Bronchial epithelial cell (primary cell): ENCODE measurements at regions not wholly inside any gene's neighbourhood (a gene's known extent, or its start where the extent isn't known, plus 50 kb on each side); places are given as distances from the start of the nearest gene placed in this dataset.
A peak's percentile ranks its signal among the peaks of the same experiment; 100 is the strongest.
"Not testable (repeated sequence)": the region's sequence is repeated elsewhere in the genome, so short reads cannot be mapped to it uniquely, and the experiment has no call there.

Source experiments
- DNase-seq: peaks from one replicate; pipeline ENCODE4 v3.0.0-alpha.2; 2010; ENCODE audit warnings: low read depth
- FAIRE-seq: peaks from 2 replicates; lab custom pipeline; 2011; peaks lifted over from hg19 to GRCh38; lab: Jason Lieb, UNC
- H3K27me3 ChIP-seq: 2 replicates; pipeline ENCODE4 v1.5.1; 2011; ENCODE audit warnings: low read length; ENCODE audit not compliant: control insufficient read depth, insufficient read depth
- H3K36me3 ChIP-seq: 2 replicates; pipeline ENCODE4 v1.5.1; 2011; ENCODE audit warnings: low read length; ENCODE audit not compliant: control insufficient read depth, insufficient read depth
- H3K4me3 ChIP-seq: 2 replicates; pipeline ENCODE4 v1.5.1; 2011; ENCODE audit warnings: mild to moderate bottlenecking, low read depth, low read length, control low read depth
- TF ChIP-seq, protein P1 (sequence below): IDR thresholded peaks from 2 replicates; pipeline ENCODE4 v1.5.1; 2011; ENCODE audit warnings: mild to moderate bottlenecking, moderate library complexity, low read length, control low read depth, inconsistent platforms; ENCODE audit not compliant: insufficient read depth, severe bottlenecking

DNA sequence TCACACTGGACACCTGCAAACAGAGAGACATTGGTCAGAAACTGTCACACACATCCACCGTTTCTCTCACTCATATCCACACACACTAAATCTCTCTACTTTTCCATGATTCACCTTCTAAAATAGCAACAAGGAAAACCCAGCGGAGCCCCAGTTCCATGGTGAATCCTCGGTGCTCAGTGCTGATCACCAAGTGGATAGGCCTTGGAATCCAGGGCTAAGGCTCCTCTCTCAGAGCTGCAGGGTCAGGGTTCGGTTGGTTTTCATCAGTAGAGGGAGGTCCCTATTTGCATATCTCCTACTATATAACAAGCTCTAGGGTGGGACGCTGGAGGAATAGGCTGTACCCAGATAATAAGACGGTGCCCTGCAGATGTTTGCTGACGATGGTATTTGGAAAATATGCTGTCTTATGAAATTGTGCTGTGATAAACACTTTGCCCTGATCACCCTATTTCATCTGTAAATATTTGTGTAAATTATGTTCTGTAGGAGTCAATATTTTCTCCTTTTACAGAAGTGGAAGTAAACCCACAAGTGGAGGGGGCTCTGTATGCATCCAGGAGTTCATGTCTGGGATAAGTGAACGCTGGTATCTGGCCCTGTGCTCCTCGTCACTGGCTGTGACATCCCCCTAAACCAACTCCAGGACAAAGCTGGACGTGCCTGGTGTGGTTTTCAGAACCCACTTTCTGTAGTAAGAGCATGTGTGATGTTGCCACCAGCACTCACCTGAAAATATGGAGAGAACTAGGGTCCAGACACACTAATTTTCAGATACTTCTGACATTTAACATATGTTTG, 709.2 kb downstream of the TMEM121 start:
- TF ChIP-seq, protein P1, sequence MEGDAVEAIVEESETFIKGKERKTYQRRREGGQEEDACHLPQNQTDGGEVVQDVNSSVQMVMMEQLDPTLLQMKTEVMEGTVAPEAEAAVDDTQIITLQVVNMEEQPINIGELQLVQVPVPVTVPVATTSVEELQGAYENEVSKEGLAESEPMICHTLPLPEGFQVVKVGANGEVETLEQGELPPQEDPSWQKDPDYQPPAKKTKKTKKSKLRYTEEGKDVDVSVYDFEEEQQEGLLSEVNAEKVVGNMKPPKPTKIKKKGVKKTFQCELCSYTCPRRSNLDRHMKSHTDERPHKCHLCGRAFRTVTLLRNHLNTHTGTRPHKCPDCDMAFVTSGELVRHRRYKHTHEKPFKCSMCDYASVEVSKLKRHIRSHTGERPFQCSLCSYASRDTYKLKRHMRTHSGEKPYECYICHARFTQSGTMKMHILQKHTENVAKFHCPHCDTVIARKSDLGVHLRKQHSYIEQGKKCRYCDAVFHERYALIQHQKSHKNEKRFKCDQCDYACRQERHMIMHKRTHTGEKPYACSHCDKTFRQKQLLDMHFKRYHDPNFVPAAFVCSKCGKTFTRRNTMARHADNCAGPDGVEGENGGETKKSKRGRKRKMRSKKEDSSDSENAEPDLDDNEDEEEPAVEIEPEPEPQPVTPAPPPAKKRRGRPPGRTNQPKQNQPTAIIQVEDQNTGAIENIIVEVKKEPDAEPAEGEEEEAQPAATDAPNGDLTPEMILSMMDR: no peak
- no peaks in the 10 kb centered on the region for H3K27me3 ChIP-seq
- FAIRE-seq: no peak
- no peak for DNase-seq
- no peak overlapping the region for H3K4me3 ChIP-seq
- H3K36me3 ChIP-seq: no peaks in the 10 kb centered on the region

DNA sequence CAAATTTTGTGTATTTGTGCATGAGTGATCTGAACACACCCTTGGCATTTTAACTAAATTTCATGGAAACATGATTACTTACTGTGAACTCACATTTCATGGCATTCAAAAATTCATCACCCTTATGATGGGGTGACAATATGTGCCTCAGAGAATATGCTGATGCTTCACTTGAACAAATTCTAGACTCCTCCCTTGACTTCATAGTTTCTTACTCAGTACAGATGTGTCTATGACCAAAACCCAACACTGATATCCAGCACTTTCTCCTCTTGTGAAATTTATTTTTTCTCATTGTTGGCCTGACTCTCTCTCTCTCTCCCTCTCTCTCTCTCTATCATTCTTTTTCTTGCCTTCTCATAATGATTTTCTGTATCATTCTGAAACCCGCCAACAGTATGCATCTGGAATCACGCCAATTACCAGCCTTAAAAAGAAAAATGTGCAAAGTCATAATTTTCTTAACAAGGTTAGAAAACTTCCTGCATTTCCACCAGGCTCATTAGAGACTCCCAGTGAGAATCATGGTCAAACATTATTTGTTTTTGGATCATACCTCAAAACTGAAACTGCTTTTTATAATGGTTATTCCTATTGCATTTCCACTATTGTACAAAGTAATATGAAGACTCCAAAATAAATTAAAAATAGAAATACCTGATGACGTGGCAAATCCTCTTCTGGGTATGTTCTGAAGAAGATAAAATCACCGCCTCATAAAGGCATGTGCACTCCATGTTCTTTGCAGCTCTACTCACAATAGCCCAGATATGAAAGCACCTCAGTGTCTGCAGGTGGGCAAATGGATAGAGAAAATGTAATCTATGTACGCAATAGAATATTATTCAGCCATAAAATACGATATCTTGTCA, 722.2 kb downstream of the TMEM121 start:
- H3K36me3 ChIP-seq: no peaks in the 10 kb centered on the region
- no peak overlapping the region for H3K4me3 ChIP-seq
- FAIRE-seq (no peak), DNase-seq (no peak)
- TF ChIP-seq, protein P1: no peak
- H3K27me3 ChIP-seq: no peaks in the 10 kb centered on the region

DNA sequence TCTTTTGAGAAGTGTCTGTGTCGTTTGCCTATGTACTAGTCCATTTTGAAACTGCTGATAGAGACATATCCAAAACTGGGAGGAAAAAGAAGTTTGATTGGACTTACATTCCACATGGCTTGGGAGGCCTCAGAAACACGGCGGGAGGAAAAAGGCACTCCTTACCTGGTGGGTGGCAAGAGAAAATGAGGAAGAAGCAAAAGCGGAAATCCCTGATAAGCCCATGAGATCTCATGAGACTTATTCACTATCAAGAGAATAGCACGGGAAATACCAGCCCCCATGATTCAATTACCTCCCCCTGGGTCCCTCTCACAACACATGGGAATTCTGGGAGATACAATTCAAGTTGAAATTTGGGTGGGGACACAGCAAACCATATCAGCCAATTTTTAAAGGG, 727.6 kb downstream of the TMEM121 start:
- DNase-seq, FAIRE-seq, H3K36me3 ChIP-seq, H3K27me3 ChIP-seq, H3K4me3 ChIP-seq: not testable (repeated sequence)

DNA sequence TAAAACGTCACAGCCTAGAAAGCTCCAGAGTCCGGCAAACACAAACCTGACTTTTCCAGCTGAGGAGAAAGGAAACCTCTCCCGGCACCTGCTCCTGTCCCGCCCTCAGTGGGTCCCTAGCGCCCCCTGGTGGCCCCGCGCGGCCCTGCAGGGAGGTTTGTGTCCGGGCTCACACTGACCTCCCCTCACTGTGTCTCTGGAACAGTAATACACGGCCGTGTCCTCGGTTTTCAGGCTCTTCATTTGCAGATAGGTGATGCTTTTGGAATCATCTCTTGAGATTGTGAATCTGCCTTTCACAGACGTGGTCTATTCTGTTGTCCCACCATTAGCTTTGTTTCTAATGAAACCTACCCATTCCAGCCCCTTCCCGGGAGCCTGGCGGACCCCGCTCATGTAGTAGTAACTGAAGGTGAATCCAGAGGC, 731.2 kb downstream of the TMEM121 start:
- not testable (repeated sequence) for H3K4me3 ChIP-seq, DNase-seq, FAIRE-seq, H3K36me3 ChIP-seq, H3K27me3 ChIP-seq
- TF ChIP-seq, protein P1: peak; percentile 20

DNA sequence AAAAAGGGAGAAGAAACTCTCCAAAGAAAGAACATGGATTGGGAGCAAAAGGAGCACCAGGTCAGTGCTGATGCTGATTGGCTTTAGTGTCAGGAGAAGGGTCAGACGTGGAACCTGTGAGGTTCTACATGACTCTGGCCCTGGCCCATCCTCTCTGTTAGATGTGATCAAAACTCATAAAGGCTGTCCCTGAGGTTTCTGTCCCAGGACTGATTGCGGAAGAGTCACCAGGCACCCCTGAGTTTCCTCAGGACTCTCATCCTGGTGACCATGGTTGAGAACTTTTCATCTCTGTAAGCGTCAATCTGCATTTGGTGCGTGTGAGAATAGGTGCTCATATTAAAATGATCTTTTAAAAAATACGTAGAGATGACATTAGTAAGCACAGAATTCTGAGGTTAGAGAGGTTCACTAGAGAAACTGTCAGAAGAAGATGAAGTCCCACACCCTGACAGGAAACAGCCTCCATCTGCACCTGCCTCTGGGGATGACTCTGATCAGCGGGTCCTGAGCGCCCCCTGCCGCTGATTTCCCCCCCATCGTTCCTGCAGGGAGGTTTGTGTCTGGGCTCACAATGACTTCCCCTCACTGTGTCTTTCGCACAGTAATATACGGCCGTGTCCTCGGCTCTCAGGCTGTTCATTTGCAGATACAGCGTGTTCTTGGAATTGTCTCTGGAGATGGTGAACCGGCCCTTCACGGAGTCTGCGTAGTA, 741.8 kb downstream of the TMEM121 start:
- FAIRE-seq: peak; percentile 97

More for the DNA sequence above, 741.8 kb downstream of the TMEM121 start:
- TF ChIP-seq, protein P1: no peak
- no peaks in the 10 kb centered on the region for H3K27me3 ChIP-seq
- DNase-seq: no peak
- no peaks in the 10 kb centered on the region for H3K36me3 ChIP-seq
- H3K4me3 ChIP-seq: no peak overlapping the region
